ENCODE measurements at regions not wholly inside any gene's neighbourhood (a gene's known extent, or its start where the extent isn't known, plus 50 kb on each side); places are given as distances from the start of the nearest gene placed in this dataset.

DNA sequence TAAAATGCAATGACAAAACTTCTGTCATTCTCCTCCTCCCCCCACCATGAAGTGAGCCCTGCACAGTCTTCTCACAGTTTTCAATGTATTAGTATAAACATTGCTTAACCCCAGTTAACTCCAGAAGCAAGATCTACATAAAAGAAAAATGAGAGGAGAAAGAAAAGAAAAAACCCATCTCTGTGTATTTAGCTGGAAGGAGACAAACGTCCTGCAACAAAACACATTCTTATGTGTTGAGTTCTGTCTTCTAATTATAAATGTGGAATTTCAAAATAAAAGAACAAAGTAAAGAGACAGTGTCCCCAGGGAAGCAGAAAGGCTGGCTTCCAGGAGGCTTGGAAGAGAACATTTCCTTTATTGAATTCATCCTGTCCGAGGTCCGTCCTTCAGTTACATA, 491.9 kb upstream of the TUSC1 start:
- ATAC-seq (ENCODE audit: low FRiP score) (no peak), DNase-seq (no peak)
- H3K36me3 ChIP-seq (ENCODE audit: control insufficient read depth in 1 of 2, insufficient read depth in 2 of 2, low read length in 1 of 2) = no peaks in the 10 kb centered on the region
- intact Hi-C loops (cut with DNase I) = no loop called here
- WGBS, 2 donors = 3 to 9% methylated on average over 3 of the region's 3 CpGs
- H3K27me3 ChIP-seq (ENCODE audit: control insufficient read depth in 1 of 2, insufficient read depth in 2 of 2, low read length in 1 of 2) = no peaks in the 10 kb centered on the region
- no peaks in the 10 kb centered on the region for H3K9me3 ChIP-seq (ENCODE audit: control insufficient read depth, low read length)
- no peak overlapping the region for H3K4me3 ChIP-seq (ENCODE audit: low read length in 2 of 2)
- no peak overlapping the region for H3K27ac ChIP-seq (ENCODE audit: low read depth in 1 of 2, low read length in 2 of 2)
- H3K4me1 ChIP-seq (ENCODE audit: control insufficient read depth in 1 of 2, insufficient read depth in 2 of 2, low read length in 2 of 2) = no peaks in the 10 kb centered on the region

DNA sequence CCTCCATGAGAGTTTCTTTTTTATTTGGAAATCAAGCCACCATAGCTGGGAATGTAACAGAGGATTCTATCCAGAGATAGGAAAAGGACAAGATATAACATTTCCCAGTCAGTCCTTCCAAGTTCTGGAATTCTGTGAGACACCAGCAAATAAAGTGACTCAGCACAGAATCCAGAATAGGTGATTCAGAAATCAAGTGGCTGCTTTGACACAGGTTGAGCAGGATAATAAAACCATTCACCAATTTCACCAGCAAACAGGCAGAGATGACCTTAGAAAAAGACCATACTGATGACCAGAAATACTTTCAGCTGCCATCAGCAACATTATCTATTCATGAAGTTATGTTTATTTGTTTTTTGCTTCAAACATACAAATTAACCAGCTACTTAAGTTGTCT, 491.5 kb upstream of the TUSC1 start:
- Histone ChIP-seq H3K27ac (ENCODE audit: low read depth in 1 of 2, low read length in 2 of 2) (no peak overlapping the region), H3K27me3 (ENCODE audit: control insufficient read depth in 1 of 2, insufficient read depth in 2 of 2, low read length in 1 of 2) (no peaks in the 10 kb centered on the region), H3K4me1 (ENCODE audit: control insufficient read depth in 1 of 2, insufficient read depth in 2 of 2, low read length in 2 of 2) (no peaks in the 10 kb centered on the region), H3K9me3 (ENCODE audit: control insufficient read depth, low read length) (no peaks in the 10 kb centered on the region), H3K4me3 (ENCODE audit: low read length in 2 of 2) (no peak overlapping the region), H3K36me3 (ENCODE audit: control insufficient read depth in 1 of 2, insufficient read depth in 2 of 2, low read length in 1 of 2) (no peaks in the 10 kb centered on the region)
- intact Hi-C loops (cut with DNase I) = no loop called here
- DNase-seq (no peak), ATAC-seq (ENCODE audit: low FRiP score) (no peak)

DNA sequence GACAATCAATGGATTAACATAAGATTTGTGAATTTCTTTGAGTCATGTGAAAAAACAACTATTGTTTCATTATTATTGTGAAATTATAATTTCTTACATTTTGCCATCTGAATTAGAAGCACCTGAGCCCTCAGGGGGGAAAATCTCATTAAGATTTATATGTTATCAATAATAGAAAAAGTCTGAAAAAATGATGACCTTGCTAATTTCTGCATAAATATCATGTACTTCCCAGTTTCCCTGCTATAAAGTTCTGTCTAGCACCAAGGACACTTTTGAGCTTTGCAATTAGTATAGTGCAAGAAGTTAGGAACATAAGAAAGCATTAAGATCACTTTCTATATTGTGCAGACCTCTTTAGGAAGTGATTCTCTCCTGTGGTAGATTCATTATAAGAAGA, 488.3 kb upstream of the TUSC1 start:
- H3K36me3 ChIP-seq (ENCODE audit: control insufficient read depth in 1 of 2, insufficient read depth in 2 of 2, low read length in 1 of 2) = no peaks in the 10 kb centered on the region
- ATAC-seq (ENCODE audit: low FRiP score) (no peak), DNase-seq (no peak)
- intact Hi-C loops (cut with DNase I) = no loop called here
- H3K4me3 ChIP-seq (ENCODE audit: low read length in 2 of 2) = no peak overlapping the region
- H3K27ac ChIP-seq (ENCODE audit: low read depth in 1 of 2, low read length in 2 of 2) = no peak overlapping the region
- H3K9me3 ChIP-seq (ENCODE audit: control insufficient read depth, low read length) = no peaks in the 10 kb centered on the region
- no peaks in the 10 kb centered on the region for H3K27me3 ChIP-seq (ENCODE audit: control insufficient read depth in 1 of 2, insufficient read depth in 2 of 2, low read length in 1 of 2)
- H3K4me1 ChIP-seq (ENCODE audit: control insufficient read depth in 1 of 2, insufficient read depth in 2 of 2, low read length in 2 of 2) = no peaks in the 10 kb centered on the region

DNA sequence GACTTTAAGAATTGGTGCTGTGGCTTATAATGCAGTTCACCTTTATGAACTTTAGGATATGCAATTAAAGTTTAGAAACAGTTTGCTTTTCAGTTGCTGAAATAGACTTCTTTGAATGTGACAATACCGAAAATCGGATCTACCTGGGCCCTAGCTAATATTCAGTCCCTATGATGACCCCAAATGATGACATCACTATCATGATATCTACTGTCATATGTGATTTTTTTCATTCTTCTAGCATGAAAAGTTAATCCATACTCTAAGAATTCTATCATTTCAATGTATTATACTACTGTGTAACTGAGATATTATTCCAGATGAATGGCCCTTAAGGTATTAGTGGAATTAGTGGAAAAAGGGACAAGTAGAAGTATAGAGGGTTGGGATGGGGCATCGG, 487.2 kb upstream of the TUSC1 start:
- 93 to 95% methylated on average over 3 of the region's 3 CpGs for WGBS, 2 donors

DNA sequence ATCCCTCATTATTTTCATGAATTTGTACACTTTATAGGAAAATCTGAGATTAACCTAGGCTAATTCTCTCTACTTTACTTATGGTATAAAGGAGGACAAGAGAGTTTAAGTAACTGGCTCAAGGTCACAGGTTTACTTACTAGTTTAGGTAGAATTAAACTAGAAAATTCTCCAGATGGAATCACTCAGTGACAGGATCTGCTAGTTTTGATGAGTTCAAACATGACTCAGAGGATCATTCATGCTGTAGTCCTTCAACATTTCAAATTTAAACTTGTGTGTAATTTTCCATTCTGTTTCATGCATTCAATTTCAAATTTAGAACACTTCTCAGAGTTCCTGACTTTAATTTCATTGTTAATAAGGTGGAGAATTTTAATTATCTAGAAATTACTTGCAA, 485.7 kb upstream of the TUSC1 start:
- Histone ChIP-seq H3K36me3 (ENCODE audit: control insufficient read depth in 1 of 2, insufficient read depth in 2 of 2, low read length in 1 of 2) (no peaks in the 10 kb centered on the region), H3K27ac (ENCODE audit: low read depth in 1 of 2, low read length in 2 of 2) (no peak overlapping the region), H3K4me1 (ENCODE audit: control insufficient read depth in 1 of 2, insufficient read depth in 2 of 2, low read length in 2 of 2) (no peaks in the 10 kb centered on the region), H3K4me3 (ENCODE audit: low read length in 2 of 2) (no peak overlapping the region), H3K27me3 (ENCODE audit: control insufficient read depth in 1 of 2, insufficient read depth in 2 of 2, low read length in 1 of 2) (no peaks in the 10 kb centered on the region), H3K9me3 (ENCODE audit: control insufficient read depth, low read length) (no peaks in the 10 kb centered on the region)
- ATAC-seq (ENCODE audit: low FRiP score) (no peak), DNase-seq (no peak)
- intact Hi-C loops (cut with DNase I) = no loop called here

More for the DNA sequence above, 487.2 kb upstream of the TUSC1 start:
- no peak overlapping the region for H3K4me3 ChIP-seq (ENCODE audit: low read length in 2 of 2)
- no peaks in the 10 kb centered on the region for H3K9me3 ChIP-seq (ENCODE audit: control insufficient read depth, low read length)
- ATAC-seq (ENCODE audit: low FRiP score) = no peak
- no peaks in the 10 kb centered on the region for H3K4me1 ChIP-seq (ENCODE audit: control insufficient read depth in 1 of 2, insufficient read depth in 2 of 2, low read length in 2 of 2)
- intact Hi-C loops (cut with DNase I) = no loop called here
- no peaks in the 10 kb centered on the region for H3K36me3 ChIP-seq (ENCODE audit: control insufficient read depth in 1 of 2, insufficient read depth in 2 of 2, low read length in 1 of 2)
- no peak overlapping the region for H3K27ac ChIP-seq (ENCODE audit: low read depth in 1 of 2, low read length in 2 of 2)
- DNase-seq = no peak
- H3K27me3 ChIP-seq (ENCODE audit: control insufficient read depth in 1 of 2, insufficient read depth in 2 of 2, low read length in 1 of 2) = no peaks in the 10 kb centered on the region

DNA sequence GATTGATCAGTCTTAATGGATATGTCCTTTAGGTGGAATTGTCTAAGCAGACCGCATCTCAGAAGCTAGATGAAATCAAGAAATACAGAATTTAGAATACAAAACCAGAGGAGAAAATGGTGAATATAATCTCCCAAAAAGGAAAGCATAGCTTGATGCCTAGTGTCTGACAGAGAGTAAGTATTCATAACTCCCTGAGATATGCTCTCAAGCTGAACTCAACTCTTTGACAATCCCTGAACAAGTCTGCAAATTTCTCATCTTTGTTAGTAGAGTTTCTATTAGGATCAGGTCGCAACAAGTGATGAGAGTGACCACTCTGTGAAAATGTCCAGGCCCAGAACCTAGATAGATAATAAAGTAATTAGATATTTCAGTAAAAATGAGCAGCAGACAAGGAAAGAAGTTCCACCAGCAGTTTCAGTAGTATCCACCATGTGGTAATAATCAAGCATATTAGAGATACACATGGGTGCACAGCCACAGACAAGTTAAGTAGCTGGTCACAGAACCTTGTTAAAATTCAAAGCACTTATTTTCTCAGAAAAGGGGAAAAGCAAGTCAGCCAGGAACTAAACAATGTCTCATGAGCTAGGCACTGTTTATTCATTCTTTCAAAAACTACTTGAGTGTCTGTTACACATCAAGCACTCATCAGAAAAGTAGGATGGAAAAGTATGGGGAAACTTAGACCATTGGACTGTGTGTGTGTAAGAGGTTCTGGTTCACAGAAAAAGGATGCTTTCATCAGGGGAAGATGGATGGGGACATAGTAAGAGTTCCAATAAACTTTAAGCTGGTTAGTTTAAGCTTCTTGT, 481.5 kb upstream of the TUSC1 start:
- DNase-seq (no peak), ATAC-seq (ENCODE audit: low FRiP score) (no peak)
- Histone ChIP-seq H3K9me3 (ENCODE audit: control insufficient read depth, low read length) (no peaks in the 10 kb centered on the region), H3K27me3 (ENCODE audit: control insufficient read depth in 1 of 2, insufficient read depth in 2 of 2, low read length in 1 of 2) (no peaks in the 10 kb centered on the region), H3K4me3 (ENCODE audit: low read length in 2 of 2) (no peak overlapping the region), H3K36me3 (ENCODE audit: control insufficient read depth in 1 of 2, insufficient read depth in 2 of 2, low read length in 1 of 2) (no peaks in the 10 kb centered on the region), H3K27ac (ENCODE audit: low read depth in 1 of 2, low read length in 2 of 2) (no peak overlapping the region), H3K4me1 (ENCODE audit: control insufficient read depth in 1 of 2, insufficient read depth in 2 of 2, low read length in 2 of 2) (no peaks in the 10 kb centered on the region)
- 81 to 87% methylated on average over 2 of the region's 2 CpGs for WGBS, 2 donors
- intact Hi-C loops (cut with DNase I) = no loop called here

DNA sequence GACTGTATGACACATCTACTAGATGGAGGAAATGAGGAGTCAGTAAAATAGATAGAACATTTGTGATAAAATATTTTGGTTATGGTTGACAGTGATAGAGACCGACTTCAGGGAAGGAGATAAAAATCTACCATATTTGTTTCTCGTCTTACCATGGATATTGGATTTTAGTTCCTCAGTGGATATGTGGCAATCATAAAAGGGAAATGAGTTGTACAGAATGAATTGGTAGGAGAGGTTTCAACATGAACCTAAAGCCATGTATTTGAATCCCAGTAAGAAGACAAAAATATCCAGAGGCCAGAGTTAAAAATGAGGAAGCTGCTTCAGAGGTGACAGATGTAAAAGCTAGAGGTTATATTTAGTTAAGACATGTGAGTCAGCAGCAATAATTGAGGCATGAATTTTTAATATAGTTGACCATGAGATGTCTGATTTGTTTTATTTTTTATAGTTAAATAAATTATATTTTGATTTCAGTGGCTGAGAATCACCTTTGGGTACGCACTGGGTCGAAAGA, 480.4 kb upstream of the TUSC1 start:
- WGBS, 2 donors = 80 to 87% methylated on average over 4 of the region's 4 CpGs
- H3K27me3 ChIP-seq (ENCODE audit: control insufficient read depth in 1 of 2, insufficient read depth in 2 of 2, low read length in 1 of 2) = no peaks in the 10 kb centered on the region
- H3K36me3 ChIP-seq (ENCODE audit: control insufficient read depth in 1 of 2, insufficient read depth in 2 of 2, low read length in 1 of 2) = no peaks in the 10 kb centered on the region
- no peaks in the 10 kb centered on the region for H3K4me1 ChIP-seq (ENCODE audit: control insufficient read depth in 1 of 2, insufficient read depth in 2 of 2, low read length in 2 of 2)
- no peaks in the 10 kb centered on the region for H3K9me3 ChIP-seq (ENCODE audit: control insufficient read depth, low read length)
- no peak for DNase-seq
- ATAC-seq (ENCODE audit: low FRiP score) = no peak
- no peak overlapping the region for H3K27ac ChIP-seq (ENCODE audit: low read depth in 1 of 2, low read length in 2 of 2)
- intact Hi-C loops (cut with DNase I) = no loop called here
- H3K4me3 ChIP-seq (ENCODE audit: low read length in 2 of 2) = no peak overlapping the region

DNA sequence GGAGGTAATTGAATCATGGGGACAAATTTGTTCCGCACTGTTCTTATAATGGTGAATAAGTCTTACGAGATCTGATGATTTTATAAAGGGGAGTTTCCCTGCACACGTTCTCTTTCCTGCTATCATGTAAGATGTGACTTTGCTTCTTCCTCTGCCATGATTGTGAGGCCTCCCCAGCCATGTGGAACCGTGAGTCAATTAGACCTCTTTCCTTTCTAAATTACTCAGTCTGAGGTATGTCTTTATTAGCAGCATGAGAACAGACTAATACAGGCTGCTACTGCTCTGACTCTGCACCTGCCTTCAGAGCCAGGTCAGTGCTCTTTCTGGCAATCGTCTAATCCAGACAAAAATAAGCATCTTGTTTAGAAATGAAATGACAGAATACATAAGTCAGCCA, 479.2 kb upstream of the TUSC1 start:
- H3K4me1 ChIP-seq (ENCODE audit: control insufficient read depth in 1 of 2, insufficient read depth in 2 of 2, low read length in 2 of 2) = no peaks in the 10 kb centered on the region
- no peak overlapping the region for H3K27ac ChIP-seq (ENCODE audit: low read depth in 1 of 2, low read length in 2 of 2)
- H3K4me3 ChIP-seq (ENCODE audit: low read length in 2 of 2) = no peak overlapping the region
- H3K27me3 ChIP-seq (ENCODE audit: control insufficient read depth in 1 of 2, insufficient read depth in 2 of 2, low read length in 1 of 2) = no peaks in the 10 kb centered on the region
- 80 to 83% methylated on average over 5 of the region's 5 CpGs for whole genome bisulfite sequencing, 2 donors
- DNase-seq = no peak
- intact Hi-C loops (cut with DNase I) = no loop called here
- H3K9me3 ChIP-seq (ENCODE audit: control insufficient read depth, low read length) = no peaks in the 10 kb centered on the region
- no peak for ATAC-seq (ENCODE audit: low FRiP score)
- no peaks in the 10 kb centered on the region for H3K36me3 ChIP-seq (ENCODE audit: control insufficient read depth in 1 of 2, insufficient read depth in 2 of 2, low read length in 1 of 2)

DNA sequence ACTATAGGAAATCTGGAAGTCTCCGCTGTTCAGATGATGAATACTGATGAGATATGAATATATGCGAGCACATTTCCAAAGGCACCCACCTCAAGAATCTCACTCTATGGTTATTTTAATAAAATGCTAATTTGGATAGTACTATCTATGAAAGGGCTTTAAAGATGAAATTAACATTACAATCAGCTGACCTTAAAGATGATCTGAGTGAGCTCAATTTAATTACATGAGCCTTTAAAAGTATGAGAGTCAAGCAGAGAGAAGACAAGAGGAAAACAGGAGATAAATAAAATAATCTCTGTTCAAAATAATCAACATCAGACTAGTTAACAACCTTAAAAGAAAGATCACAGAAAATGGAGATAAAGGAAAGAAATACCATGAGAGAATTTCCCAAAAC, 474.1 kb upstream of the TUSC1 start:
- 86 to 88% methylated on average over 2 of the region's 2 CpGs for WGBS, 2 donors
- H3K27ac ChIP-seq (ENCODE audit: low read depth in 1 of 2, low read length in 2 of 2) = no peak overlapping the region
- intact Hi-C loops (cut with DNase I) = no loop called here
- ATAC-seq (ENCODE audit: low FRiP score) = no peak
- no peak for DNase-seq
- no peaks in the 10 kb centered on the region for H3K4me1 ChIP-seq (ENCODE audit: control insufficient read depth in 1 of 2, insufficient read depth in 2 of 2, low read length in 2 of 2)
- no peaks in the 10 kb centered on the region for H3K27me3 ChIP-seq (ENCODE audit: control insufficient read depth in 1 of 2, insufficient read depth in 2 of 2, low read length in 1 of 2)
- no peaks in the 10 kb centered on the region for H3K9me3 ChIP-seq (ENCODE audit: control insufficient read depth, low read length)
- no peak overlapping the region for H3K4me3 ChIP-seq (ENCODE audit: low read length in 2 of 2)
- no peaks in the 10 kb centered on the region for H3K36me3 ChIP-seq (ENCODE audit: control insufficient read depth in 1 of 2, insufficient read depth in 2 of 2, low read length in 1 of 2)

All from aorta (tissue), 5 donors.